Tibial nerve (tissue), 4 donors: ENCODE measurements at regions not wholly inside any gene's neighbourhood (a gene's known extent, or its start where the extent isn't known, plus 50 kb on each side); places are given as distances from the start of the nearest gene placed in this dataset.

Experiments used
- DNase-seq, 2 donors: peaks; one replicate each; pipeline ENCODE4 v3.0.0-alpha.2; 2019; ENCODE audit warnings: low spot score in 2 of 2
- H3K27ac ChIP-seq, 4 donors: fragments of 200-600 bp; sonication (generic) in 3 of 4; one replicate each; pipeline ENCODE4 v1.5.1; 2017 to 2019; ENCODE audit warnings: mild to moderate bottlenecking in 1 of 4
- H3K27me3 ChIP-seq, 2 donors: fragments of 200-600 bp; sonication (generic) in 1 of 2; one replicate each; pipeline versions ENCODE4 v1.5.1 to v1.6.0; 2017 to 2019
- H3K36me3 ChIP-seq, 3 donors: fragments of 200-600 bp; sonication (generic); one replicate each; pipeline ENCODE4 v1.5.1; 2018 to 2019
- H3K4me1 ChIP-seq, 4 donors: fragments of 200-600 bp; sonication (generic) in 3 of 4; one replicate each; pipeline ENCODE4 v1.5.1; 2017 to 2019
- H3K4me3 ChIP-seq, 4 donors: fragments of 200-600 bp; sonication (generic) in 3 of 4; one replicate each; pipeline ENCODE4 v1.5.1; 2017 to 2019; ENCODE audit warnings: mild to moderate bottlenecking in 1 of 4, moderate library complexity in 1 of 4
- H3K9me3 ChIP-seq, 4 donors: fragments of 200-600 bp; sonication (generic) in 3 of 4; one replicate each; pipeline ENCODE4 v1.5.1; 2017 to 2019
- CTCF ChIP-seq, 5 experiments: fragments of 200-600 bp in 3 of 5; fragments of 450-650 bp in 2 of 5; sonication (generic) in 3 of 5; IDR thresholded peaks; one replicate each; pipeline ENCODE4 v1.5.1; 2016 to 2019; ENCODE audit warnings: antibody characterized with exemption in 5 of 5, mild to moderate bottlenecking in 3 of 5, moderate library complexity in 2 of 5
- EP300 ChIP-seq, 2 donors: sonication (generic); formaldehyde crosslinking; IDR thresholded peaks; one replicate each; pipeline ENCODE4 v1.6.1; 2017; ENCODE audit warnings: antibody characterized with exemption in 2 of 2, mild to moderate bottlenecking in 1 of 2
- POLR2A ChIP-seq, 2 donors: fragments of 450-650 bp; IDR thresholded peaks; one replicate each; pipeline ENCODE4 v1.6.1; 2017; ENCODE audit warnings: antibody characterized with exemption in 2 of 2, mild to moderate bottlenecking in 2 of 2, moderate library complexity in 2 of 2
- WGBS, 2 donors: methylation state at CpG; one replicate each; pipeline ENCODE4 v1.1.5; 2018; 5-methylcytosine and 5-hydroxymethylcytosine counted together

- no peak for DNase-seq
- Histone ChIP-seq H3K9me3 (peaks cover 0 to 2% (median 0%) of the 10 kb centered on the region in 4 donors), H3K4me3 (no peak overlapping the region), H3K36me3 (no peaks in the 10 kb centered on the region), H3K27me3 (no peaks in the 10 kb centered on the region), H3K27ac (no peak overlapping the region), H3K4me1 (no peaks in the 10 kb centered on the region)
- WGBS, 2 donors: 73 to 74% methylated on average over 8 of the region's 8 CpGs
- TF ChIP-seq CTCF (IDR thresholded peaks at IDR 0.05) (no peak), POLR2A (IDR thresholded peaks at IDR 0.05) (no peak), EP300 (IDR thresholded peaks at IDR 0.05) (no peak)
Observed at GRCh38 chr16:8188841-8189240, 401.5 kb downstream of the TMEM114 start.

GRCh38 chr16:8187782-8188372 is 402.4 kb downstream of the TMEM114 start:
- no peak for TF ChIP-seq CTCF (IDR thresholded peaks at IDR 0.05)
- no peak for TF ChIP-seq EP300 (IDR thresholded peaks at IDR 0.05)
- no peak for TF ChIP-seq POLR2A (IDR thresholded peaks at IDR 0.05)
- peaks cover 0 to 2% (median 0%) of the 10 kb centered on the region in 4 donors for H3K9me3 ChIP-seq
- H3K4me1 ChIP-seq: no peaks in the 10 kb centered on the region
- H3K4me3 ChIP-seq: no peak overlapping the region
- WGBS, 2 donors: 73 to 78% methylated on average over 5 of the region's 5 CpGs
- no peak overlapping the region for H3K27ac ChIP-seq
- no peaks in the 10 kb centered on the region for H3K27me3 ChIP-seq
- H3K36me3 ChIP-seq: no peaks in the 10 kb centered on the region
- DNase-seq: no peak

DNA sequence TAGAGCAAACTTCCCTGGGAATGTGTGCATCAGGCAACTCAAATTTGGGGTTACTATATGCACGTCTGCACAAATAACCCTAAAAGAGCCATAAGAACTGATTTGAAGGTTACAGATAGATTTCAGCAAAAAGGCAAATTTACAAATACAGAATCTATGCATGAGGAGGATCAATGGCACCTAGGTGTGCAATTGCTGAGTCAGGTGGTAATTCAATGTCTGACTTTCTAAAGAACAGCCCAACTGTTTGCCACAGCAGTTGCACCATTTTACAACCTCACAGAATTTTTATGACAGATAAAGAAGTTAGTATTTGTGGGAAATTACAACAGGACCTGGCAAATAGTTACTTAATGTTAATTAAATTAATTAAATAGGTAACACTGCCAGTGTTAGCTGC is 405.5 kb downstream of the TMEM114 start:
- H3K4me3 ChIP-seq: no peak overlapping the region
- 83% methylated on average over 1 of the region's 1 CpG for WGBS, 2 donors
- H3K36me3 ChIP-seq: no peaks in the 10 kb centered on the region
- DNase-seq: no peak
- no peaks in the 10 kb centered on the region for H3K4me1 ChIP-seq
- H3K9me3 ChIP-seq: no peaks in the 10 kb centered on the region
- no peak for TF ChIP-seq POLR2A (IDR thresholded peaks at IDR 0.05)
- no peak for TF ChIP-seq CTCF (IDR thresholded peaks at IDR 0.05)
- TF ChIP-seq EP300 (IDR thresholded peaks at IDR 0.05): no peak
- no peaks in the 10 kb centered on the region for H3K27me3 ChIP-seq
- H3K27ac ChIP-seq: no peak overlapping the region

DNA sequence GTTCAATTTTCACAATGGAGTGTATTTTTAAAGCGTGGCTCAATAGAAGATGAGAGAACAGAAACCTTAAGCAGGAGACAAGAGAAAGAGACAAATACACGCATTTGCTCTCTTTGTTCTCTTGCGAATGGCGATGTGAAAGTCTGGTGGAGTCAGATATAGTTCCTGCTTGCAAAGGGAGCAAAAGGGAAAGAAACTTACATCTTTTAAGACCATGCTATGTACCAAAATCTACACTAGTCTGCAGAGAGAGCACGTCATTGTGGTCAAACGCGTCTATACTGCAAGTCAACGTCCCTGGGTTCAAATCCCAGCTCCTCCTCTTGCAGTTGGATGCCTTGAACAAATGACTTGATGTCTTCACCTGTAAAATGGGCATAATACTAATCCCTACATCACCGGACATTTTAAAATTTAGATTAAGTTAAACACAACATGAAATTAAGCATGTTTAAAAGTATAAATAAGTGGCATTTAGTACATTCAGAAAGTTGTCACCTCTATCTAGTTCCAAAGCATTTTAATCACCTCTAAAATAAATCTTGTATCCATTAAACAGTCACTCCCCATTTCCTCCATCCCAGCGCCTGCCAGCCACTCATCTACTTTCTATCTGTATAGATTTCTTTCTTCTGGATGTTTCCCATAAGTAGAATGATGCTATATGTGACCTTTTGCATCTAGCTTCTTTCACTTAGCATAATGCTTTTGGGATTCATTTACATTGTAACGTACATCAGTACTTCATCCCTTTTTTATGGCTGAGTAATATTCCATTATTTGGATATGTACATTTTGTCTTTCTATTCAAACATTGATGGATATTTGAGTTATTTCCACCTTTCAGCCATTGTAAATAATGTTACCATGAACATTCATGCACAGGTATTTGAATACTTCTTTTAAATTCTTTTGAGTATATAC is 406.9 kb downstream of the TMEM114 start:
- H3K4me3 ChIP-seq: no peak overlapping the region
- no peaks in the 10 kb centered on the region for H3K27me3 ChIP-seq
- H3K36me3 ChIP-seq: no peaks in the 10 kb centered on the region
- 69 to 78% methylated on average over 11 of the region's 11 CpGs for WGBS, 2 donors
- TF ChIP-seq CTCF (IDR thresholded peaks at IDR 0.05) (no peak), POLR2A (IDR thresholded peaks at IDR 0.05) (no peak), EP300 (IDR thresholded peaks at IDR 0.05) (no peak)
- no peaks in the 10 kb centered on the region for H3K9me3 ChIP-seq
- H3K4me1 ChIP-seq: no peaks in the 10 kb centered on the region
- H3K27ac ChIP-seq: no peak overlapping the region
- DNase-seq: no peak

DNA sequence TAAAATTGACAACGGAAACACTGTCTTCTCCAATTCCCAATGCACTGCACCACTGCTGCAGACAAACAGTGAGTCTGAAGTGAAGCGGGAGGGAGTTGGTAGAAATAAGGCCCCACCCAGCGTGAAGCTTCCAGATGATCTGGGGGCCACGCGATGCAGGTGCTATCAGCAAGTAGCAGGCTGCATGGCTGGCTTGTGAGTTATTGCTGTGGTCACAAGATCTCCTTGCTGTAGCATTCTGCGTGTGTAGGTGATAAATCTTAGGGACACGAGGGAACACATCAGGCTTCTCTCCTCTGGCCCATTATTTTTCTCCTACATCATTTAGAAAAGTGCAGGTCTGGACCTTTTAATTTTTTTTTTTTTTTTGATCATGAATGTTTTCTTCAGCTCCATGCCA is 407.6 kb downstream of the TMEM114 start:
- Histone ChIP-seq H3K4me3 (no peak overlapping the region), H3K9me3 (no peaks in the 10 kb centered on the region), H3K27me3 (no peaks in the 10 kb centered on the region), H3K4me1 (no peaks in the 10 kb centered on the region), H3K36me3 (no peaks in the 10 kb centered on the region), H3K27ac (no peak overlapping the region)
- WGBS, 2 donors: 26 to 29% methylated on average over 7 of the region's 7 CpGs
- TF ChIP-seq POLR2A (IDR thresholded peaks at IDR 0.05): no peak
- no peak for TF ChIP-seq EP300 (IDR thresholded peaks at IDR 0.05)
- no peak for TF ChIP-seq CTCF (IDR thresholded peaks at IDR 0.05)
- DNase-seq: no peak
